GM19035 (cell line): ENCODE measurements at regions not wholly inside any gene's neighbourhood (a gene's known extent, or its start where the extent isn't known, plus 50 kb on each side); places are given as distances from the start of the nearest gene placed in this dataset.

Source experiments
- ATAC-seq: cut with Tn5 transposase; IDR thresholded peaks from one replicate; pipeline ENCODE4 v1.9.1; 2021; ENCODE audit not compliant: unreplicated experiment

- ATAC-seq: no peak
These were observed 216.1 kb downstream of the QKI start for GRCh38 chr6:163630572-163630971.

- ATAC-seq: no peak
These were observed 215.6 kb downstream of the QKI start for GRCh38 chr6:163630096-163630495.
